ENCODE measurements at regions not wholly inside any gene's neighbourhood (a gene's known extent, or its start where the extent isn't known, plus 50 kb on each side); places are given as distances from the start of the nearest gene placed in this dataset.

DNA sequence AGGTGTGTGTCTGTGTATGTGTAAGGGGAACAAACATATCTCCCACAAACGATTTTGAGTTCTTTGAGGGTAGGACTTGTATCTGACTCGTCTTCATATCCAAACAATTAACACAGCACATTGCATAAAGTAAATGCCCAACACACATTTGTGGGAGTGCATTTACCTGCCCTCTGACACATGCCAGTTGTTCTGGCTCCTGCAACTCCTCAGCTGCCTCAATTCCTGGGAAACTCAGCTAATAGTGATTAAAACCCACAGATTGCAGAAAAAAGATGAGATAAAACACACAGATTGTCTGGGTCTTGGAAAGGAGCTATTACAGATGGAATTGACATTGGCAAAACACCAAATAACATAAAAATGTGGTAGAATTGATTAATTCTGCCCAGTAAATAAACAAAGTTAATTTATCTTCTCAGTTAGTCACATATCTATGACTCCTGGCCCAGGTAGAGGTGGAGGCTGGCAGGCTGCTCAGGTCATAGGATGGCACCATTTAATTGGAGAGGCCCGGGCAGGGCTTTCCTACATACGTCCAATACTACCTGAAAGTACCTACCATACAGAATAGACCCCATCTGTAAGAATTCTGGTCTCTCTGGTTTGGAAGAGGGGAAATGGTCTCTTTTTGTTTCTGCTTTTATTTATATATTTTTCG lies 71.5 kb upstream of the IFNGR1 start:
- no peak for TF ChIP-seq CTCF (IDR thresholded peaks at IDR 0.05)
- no peak for TF ChIP-seq POLR2A (IDR thresholded peaks at IDR 0.05)

All from Peyer's patch (tissue), 4 donors.